Liver (tissue), 3 donors: ENCODE measurements at regions not wholly inside any gene's neighbourhood (a gene's known extent, or its start where the extent isn't known, plus 50 kb on each side); places are given as distances from the start of the nearest gene placed in this dataset.

ENCODE experiments used
- EGR1 ChIP-seq, 2 donors: IDR thresholded peaks; 2 replicates each; pipeline ENCODE4 v1.6.1; 2016 to 2018; ENCODE audit warnings: antibody characterized with exemption in 2 of 2, low read depth in 2 of 2
- FOXA2 ChIP-seq: IDR thresholded peaks from 2 replicates; pipeline ENCODE4 v1.6.1; 2016; ENCODE audit warnings: antibody characterized with exemption
- GABPA ChIP-seq, 2 donors: IDR thresholded peaks in 1 of 2; conservative IDR thresholded peaks in 1 of 2; 2 replicates each; pipeline ENCODE4 v1.6.1; 2016; ENCODE audit warnings: antibody characterized with exemption in 2 of 2, mild to moderate bottlenecking in 1 of 2, moderate library complexity in 1 of 2
- HNF4G ChIP-seq: IDR thresholded peaks from 2 replicates; pipeline ENCODE4 v1.6.1; 2016; ENCODE audit warnings: antibody characterized with exemption
- JUND ChIP-seq, 2 donors: IDR thresholded peaks; 2 replicates each; pipeline ENCODE4 v1.6.1; 2016; ENCODE audit warnings: antibody characterized with exemption in 2 of 2
- RAD21 ChIP-seq, 2 donors: IDR thresholded peaks; 2 replicates each; pipeline ENCODE4 v1.6.1; 2016; ENCODE audit warnings: antibody characterized with exemption in 2 of 2, mild to moderate bottlenecking in 2 of 2
- SP1 ChIP-seq: IDR thresholded peaks from 2 replicates; pipeline ENCODE4 v1.6.1; 2018; ENCODE audit warnings: antibody characterized with exemption, mild to moderate bottlenecking
- TAF1 ChIP-seq: conservative IDR thresholded peaks from 2 replicates; pipeline ENCODE4 v1.6.1; 2016; ENCODE audit warnings: antibody characterized with exemption, mild to moderate bottlenecking
- YY1 ChIP-seq: IDR thresholded peaks from 2 replicates; pipeline ENCODE4 v1.6.1; 2016; ENCODE audit warnings: antibody characterized with exemption, mild to moderate bottlenecking
- TF ChIP-seq, protein P1 (sequence below): fragments of 150-350 bp; IDR thresholded peaks from 2 replicates; pipeline ENCODE4 v1.5.1; 2017; ENCODE audit warnings: improper control_type of control experiment, low read depth, low read length; ENCODE audit not compliant: missing input control
- TF ChIP-seq, protein P2 (sequence below): IDR thresholded peaks from 2 replicates; pipeline ENCODE4 v1.6.1; 2016; ENCODE audit warnings: antibody characterized with exemption
- TF ChIP-seq, protein P3 (sequence below): IDR thresholded peaks from 2 replicates; pipeline ENCODE4 v1.6.1; 2016; ENCODE audit warnings: antibody characterized with exemption, mild to moderate bottlenecking
- TF ChIP-seq, protein P4 (sequence below): IDR thresholded peaks from 2 replicates; pipeline ENCODE4 v1.6.1; 2016; ENCODE audit warnings: antibody characterized with exemption
- TF ChIP-seq, protein P5 (sequence below): IDR thresholded peaks from 2 replicates; pipeline ENCODE4 v1.6.1; 2016; ENCODE audit warnings: antibody characterized with exemption
- donor health status: healthy.
- donor health status: healthy.

DNA sequence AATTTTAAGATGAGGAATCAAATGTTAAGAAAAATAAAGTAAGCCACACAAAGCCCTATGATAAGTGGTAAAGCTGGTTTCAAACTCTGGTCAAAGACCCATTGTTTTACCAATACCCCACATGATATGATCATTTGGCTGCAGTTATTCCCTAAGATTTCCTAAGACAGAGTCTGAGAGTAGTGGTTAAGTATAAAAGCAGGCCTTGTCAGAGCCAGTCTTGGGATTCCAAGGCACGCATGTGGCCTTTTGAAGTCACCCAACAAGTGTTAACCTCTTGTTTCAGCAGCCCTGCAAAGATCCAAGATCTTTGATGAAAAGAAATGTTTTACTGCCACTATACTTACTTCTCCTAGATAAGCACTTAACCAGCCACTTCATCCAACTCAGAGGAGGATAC, 159.2 kb downstream of the SIPA1L2 start:
- TF ChIP-seq FOXA2 (no peak), JUND (IDR thresholded peaks at IDR 0.05) (no peak), SP1 (no peak), YY1 (no peak), EGR1 (IDR thresholded peaks at IDR 0.05; ENCODE audit: low read depth in 2 of 2) (no peak), RAD21 (IDR thresholded peaks at IDR 0.05) (no peak), HNF4G (no peak), TAF1 (no peak), GABPA (IDR thresholded peaks at IDR 0.05 in 1 of 2, conservative IDR thresholded peaks at IDR 0.05 in 1 of 2) (no peak)
- TF ChIP-seq, protein P1, sequence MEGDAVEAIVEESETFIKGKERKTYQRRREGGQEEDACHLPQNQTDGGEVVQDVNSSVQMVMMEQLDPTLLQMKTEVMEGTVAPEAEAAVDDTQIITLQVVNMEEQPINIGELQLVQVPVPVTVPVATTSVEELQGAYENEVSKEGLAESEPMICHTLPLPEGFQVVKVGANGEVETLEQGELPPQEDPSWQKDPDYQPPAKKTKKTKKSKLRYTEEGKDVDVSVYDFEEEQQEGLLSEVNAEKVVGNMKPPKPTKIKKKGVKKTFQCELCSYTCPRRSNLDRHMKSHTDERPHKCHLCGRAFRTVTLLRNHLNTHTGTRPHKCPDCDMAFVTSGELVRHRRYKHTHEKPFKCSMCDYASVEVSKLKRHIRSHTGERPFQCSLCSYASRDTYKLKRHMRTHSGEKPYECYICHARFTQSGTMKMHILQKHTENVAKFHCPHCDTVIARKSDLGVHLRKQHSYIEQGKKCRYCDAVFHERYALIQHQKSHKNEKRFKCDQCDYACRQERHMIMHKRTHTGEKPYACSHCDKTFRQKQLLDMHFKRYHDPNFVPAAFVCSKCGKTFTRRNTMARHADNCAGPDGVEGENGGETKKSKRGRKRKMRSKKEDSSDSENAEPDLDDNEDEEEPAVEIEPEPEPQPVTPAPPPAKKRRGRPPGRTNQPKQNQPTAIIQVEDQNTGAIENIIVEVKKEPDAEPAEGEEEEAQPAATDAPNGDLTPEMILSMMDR, result no peak
- TF ChIP-seq, protein P2, sequence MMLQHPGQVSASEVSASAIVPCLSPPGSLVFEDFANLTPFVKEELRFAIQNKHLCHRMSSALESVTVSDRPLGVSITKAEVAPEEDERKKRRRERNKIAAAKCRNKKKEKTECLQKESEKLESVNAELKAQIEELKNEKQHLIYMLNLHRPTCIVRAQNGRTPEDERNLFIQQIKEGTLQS, result no peak
- TF ChIP-seq, protein P3, sequence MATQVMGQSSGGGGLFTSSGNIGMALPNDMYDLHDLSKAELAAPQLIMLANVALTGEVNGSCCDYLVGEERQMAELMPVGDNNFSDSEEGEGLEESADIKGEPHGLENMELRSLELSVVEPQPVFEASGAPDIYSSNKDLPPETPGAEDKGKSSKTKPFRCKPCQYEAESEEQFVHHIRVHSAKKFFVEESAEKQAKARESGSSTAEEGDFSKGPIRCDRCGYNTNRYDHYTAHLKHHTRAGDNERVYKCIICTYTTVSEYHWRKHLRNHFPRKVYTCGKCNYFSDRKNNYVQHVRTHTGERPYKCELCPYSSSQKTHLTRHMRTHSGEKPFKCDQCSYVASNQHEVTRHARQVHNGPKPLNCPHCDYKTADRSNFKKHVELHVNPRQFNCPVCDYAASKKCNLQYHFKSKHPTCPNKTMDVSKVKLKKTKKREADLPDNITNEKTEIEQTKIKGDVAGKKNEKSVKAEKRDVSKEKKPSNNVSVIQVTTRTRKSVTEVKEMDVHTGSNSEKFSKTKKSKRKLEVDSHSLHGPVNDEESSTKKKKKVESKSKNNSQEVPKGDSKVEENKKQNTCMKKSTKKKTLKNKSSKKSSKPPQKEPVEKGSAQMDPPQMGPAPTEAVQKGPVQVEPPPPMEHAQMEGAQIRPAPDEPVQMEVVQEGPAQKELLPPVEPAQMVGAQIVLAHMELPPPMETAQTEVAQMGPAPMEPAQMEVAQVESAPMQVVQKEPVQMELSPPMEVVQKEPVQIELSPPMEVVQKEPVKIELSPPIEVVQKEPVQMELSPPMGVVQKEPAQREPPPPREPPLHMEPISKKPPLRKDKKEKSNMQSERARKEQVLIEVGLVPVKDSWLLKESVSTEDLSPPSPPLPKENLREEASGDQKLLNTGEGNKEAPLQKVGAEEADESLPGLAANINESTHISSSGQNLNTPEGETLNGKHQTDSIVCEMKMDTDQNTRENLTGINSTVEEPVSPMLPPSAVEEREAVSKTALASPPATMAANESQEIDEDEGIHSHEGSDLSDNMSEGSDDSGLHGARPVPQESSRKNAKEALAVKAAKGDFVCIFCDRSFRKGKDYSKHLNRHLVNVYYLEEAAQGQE, result no peak
- TF ChIP-seq, protein P4, sequence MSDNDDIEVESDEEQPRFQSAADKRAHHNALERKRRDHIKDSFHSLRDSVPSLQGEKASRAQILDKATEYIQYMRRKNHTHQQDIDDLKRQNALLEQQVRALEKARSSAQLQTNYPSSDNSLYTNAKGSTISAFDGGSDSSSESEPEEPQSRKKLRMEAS, result no peak
- TF ChIP-seq, protein P5, sequence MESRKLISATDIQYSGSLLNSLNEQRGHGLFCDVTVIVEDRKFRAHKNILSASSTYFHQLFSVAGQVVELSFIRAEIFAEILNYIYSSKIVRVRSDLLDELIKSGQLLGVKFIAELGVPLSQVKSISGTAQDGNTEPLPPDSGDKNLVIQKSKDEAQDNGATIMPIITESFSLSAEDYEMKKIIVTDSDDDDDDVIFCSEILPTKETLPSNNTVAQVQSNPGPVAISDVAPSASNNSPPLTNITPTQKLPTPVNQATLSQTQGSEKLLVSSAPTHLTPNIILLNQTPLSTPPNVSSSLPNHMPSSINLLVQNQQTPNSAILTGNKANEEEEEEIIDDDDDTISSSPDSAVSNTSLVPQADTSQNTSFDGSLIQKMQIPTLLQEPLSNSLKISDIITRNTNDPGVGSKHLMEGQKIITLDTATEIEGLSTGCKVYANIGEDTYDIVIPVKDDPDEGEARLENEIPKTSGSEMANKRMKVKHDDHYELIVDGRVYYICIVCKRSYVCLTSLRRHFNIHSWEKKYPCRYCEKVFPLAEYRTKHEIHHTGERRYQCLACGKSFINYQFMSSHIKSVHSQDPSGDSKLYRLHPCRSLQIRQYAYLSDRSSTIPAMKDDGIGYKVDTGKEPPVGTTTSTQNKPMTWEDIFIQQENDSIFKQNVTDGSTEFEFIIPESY, result no peak
